GM23338 (cell line): ENCODE measurements at regions not wholly inside any gene's neighbourhood (a gene's known extent, or its start where the extent isn't known, plus 50 kb on each side); places are given as distances from the start of the nearest gene placed in this dataset.

Experiments used
- CREB1 ChIP-seq: fragments of 250-450 bp; sonication (Bioruptor Pico); IDR thresholded peaks from 2 replicates; pipeline ENCODE4 v1.5.0; 2020; ENCODE audit warnings: low read depth, mild to moderate bottlenecking, moderate library complexity
- CTCF ChIP-seq, 2 experiments: fragments of 200-600 bp in 1 of 2; sonication (generic) in 1 of 2; conservative IDR thresholded peaks; 2 replicates each; pipeline versions ENCODE4 v1.5.1 to v1.6.1; 2016 to 2017; ENCODE audit warnings: antibody characterized with exemption in 2 of 2, low read depth in 2 of 2, mild to moderate bottlenecking in 2 of 2, moderate library complexity in 1 of 2
- ETS1 ChIP-seq: IDR thresholded peaks from 2 replicates; pipeline ENCODE4 v1.6.1; 2016; ENCODE audit warnings: antibody characterized with exemption
- EZH2 ChIP-seq: fragments of 200-600 bp; sonication (generic); IDR thresholded peaks from one replicate; pipeline ENCODE4 v1.8.0; 2017; ENCODE audit warnings: antibody characterized with exemption, mild to moderate bottlenecking, low read depth; ENCODE audit not compliant: unreplicated experiment
- EZH2phosphoT487 ChIP-seq: fragments of 200-600 bp; sonication (generic); IDR thresholded peaks from one replicate; pipeline ENCODE4 v1.8.1; 2018; ENCODE audit warnings: antibody characterized with exemption; ENCODE audit not compliant: unreplicated experiment
- JUNB ChIP-seq: IDR thresholded peaks from one replicate; pipeline ENCODE4 v1.6.1; 2016; ENCODE audit warnings: antibody characterized with exemption; ENCODE audit not compliant: unreplicated experiment
- NANOG ChIP-seq: IDR thresholded peaks from 2 replicates; pipeline ENCODE4 v1.6.1; 2016; ENCODE audit warnings: antibody characterized with exemption, borderline replicate concordance
- POLR2AphosphoS5 ChIP-seq: IDR thresholded peaks from 2 replicates; pipeline ENCODE4 v1.6.1; 2016; ENCODE audit warnings: antibody characterized with exemption, low read depth
- REST ChIP-seq: IDR thresholded peaks from one replicate; pipeline ENCODE4 v1.6.1; 2018; ENCODE audit warnings: antibody characterized with exemption; ENCODE audit not compliant: unreplicated experiment
- STAT1 ChIP-seq: IDR thresholded peaks from one replicate; pipeline ENCODE4 v1.6.1; 2016; ENCODE audit warnings: antibody characterized with exemption; ENCODE audit not compliant: unreplicated experiment
- ZNF331 ChIP-seq: fragments of 250-450 bp; sonication (Bioruptor Pico); IDR thresholded peaks from 2 replicates; pipeline ENCODE4 v1.5.0; 2020; ENCODE audit warnings: low read depth, mild to moderate bottlenecking, moderate library complexity
- ZNF462 ChIP-seq: fragments of 250-450 bp; sonication (Bioruptor Pico); IDR thresholded peaks from 2 replicates; pipeline ENCODE4 v1.5.0; 2020; ENCODE audit warnings: mild to moderate bottlenecking, moderate library complexity

- TF ChIP-seq CTCF (conservative IDR thresholded peaks at IDR 0.05; ENCODE audit: low read depth in 2 of 2): no peak
- no peak for TF ChIP-seq POLR2AphosphoS5
- TF ChIP-seq REST: no peak
- TF ChIP-seq ZNF462 (CRISPR knock-in tag): no peak
- no peak for TF ChIP-seq STAT1
- TF ChIP-seq EZH2: no peak
- no peak for TF ChIP-seq ZNF331 (CRISPR knock-in tag)
- TF ChIP-seq EZH2phosphoT487: no peak
- TF ChIP-seq JUNB: no peak
- TF ChIP-seq ETS1: no peak
- TF ChIP-seq CREB1: no peak
- TF ChIP-seq NANOG: no peak
Observed at GRCh38 chr5:135262364-135262763, 136.7 kb downstream of the MACROH2A1 start.
